GM21526 (cell line): ENCODE measurements at regions not wholly inside any gene's neighbourhood (a gene's known extent, or its start where the extent isn't known, plus 50 kb on each side); places are given as distances from the start of the nearest gene placed in this dataset.
"Not testable (repeated sequence)": the region's sequence is repeated elsewhere in the genome, so short reads cannot be mapped to it uniquely, and the experiment has no call there.

Experiments
- ATAC-seq: cut with Tn5 transposase; IDR thresholded peaks from one replicate; pipeline ENCODE4 v1.9.1; 2021; ENCODE audit warnings: moderate library complexity; ENCODE audit not compliant: unreplicated experiment, low FRiP score

- ATAC-seq, result no peak
Observed at GRCh38 chr2:156017341-156017885, 315.1 kb downstream of the NR4A2 start.

GRCh38 chr2:156009293-156009692 lies 323.2 kb downstream of the NR4A2 start:
- no peak for ATAC-seq

GRCh38 chr2:156006721-156007618 lies 325.6 kb downstream of the NR4A2 start:
- ATAC-seq, result no peak

GRCh38 chr2:156005999-156006712 lies 326.4 kb downstream of the NR4A2 start:
- no peak for ATAC-seq

GRCh38 chr2:156005531-156005930 lies 327.0 kb downstream of the NR4A2 start:
- ATAC-seq, result no peak

DNA sequence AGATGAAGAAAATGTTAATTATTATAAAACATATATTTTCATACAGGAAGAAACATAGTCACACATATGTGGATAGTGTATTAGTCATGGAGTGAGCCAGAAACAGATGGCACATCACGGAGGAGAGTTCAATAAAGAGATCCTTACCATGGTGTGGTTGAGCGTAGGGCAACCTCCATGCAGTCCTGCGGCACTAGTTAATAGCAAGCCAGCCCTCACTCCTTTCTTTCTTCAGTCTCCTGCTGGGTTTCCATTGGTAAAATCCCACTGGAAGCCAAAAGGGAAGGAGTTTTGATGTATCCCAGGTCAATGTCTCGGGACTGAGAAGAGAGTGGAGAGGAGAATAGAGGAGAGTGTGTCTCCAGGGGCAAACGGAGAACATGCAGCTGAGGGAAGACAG lies 328.1 kb downstream of the NR4A2 start:
- ATAC-seq, result no peak

DNA sequence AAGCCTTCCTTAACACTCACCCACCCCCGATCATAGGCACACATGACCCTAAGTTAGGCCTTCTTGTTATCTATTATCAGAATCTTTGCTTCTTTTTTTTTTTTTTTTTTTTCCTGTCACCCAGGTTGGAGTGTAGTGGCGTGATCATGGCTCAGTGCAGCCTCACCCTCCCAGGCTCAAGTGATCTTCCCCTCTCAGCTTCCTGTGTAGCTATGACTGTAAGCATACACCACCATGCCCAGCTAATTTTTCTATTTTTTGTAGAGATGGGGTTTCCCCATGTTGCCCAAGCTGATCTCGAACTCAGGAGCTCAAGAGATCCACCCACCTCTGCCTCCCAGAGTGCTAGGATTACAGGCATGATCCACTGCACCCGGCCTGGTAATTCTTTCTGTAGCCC lies 328.7 kb downstream of the NR4A2 start:
- ATAC-seq, result no peak

- ATAC-seq, result no peak
Observed at GRCh38 chr2:156001851-156002250, 330.7 kb downstream of the NR4A2 start.

DNA sequence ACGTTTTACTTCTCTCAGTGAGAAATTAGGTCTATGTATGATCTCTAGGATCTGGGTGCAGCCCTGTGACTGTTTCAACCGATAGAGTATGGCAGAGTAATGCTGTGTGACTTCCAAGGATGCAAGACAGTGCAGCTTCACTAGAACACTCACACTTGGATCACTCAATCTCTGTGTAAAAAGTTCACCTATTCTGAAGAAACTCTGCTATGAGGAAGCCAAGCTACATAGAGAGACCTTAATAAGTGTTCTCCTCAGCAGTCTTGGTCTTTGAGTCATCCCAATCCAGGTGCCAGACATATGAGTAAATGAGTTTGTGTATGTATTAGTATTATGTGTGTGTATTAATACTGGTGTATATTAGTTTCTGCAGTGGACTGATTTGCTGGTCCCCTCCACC lies 335.0 kb downstream of the NR4A2 start:
- ATAC-seq, result no peak

DNA sequence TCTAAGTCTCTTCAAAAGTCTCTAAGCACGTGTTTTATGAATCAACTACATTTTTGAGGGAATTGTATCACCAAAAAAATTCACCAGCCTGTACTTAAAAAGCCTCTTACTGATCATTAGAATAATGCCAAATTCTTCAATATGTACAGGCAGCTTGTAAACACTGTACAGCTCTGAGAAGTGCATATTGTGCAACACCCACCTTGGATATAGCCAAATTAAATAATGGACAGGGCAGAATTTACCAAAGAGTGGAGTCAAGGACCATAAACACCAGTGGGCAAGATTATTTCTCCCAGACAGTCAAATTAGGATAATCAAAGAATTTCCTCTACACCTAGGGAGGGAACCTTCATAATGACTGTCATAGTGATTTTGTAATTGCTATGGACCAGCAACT lies 338.2 kb downstream of the NR4A2 start:
- no peak for ATAC-seq

GRCh38 chr2:155983845-155984244 lies 348.7 kb downstream of the NR4A2 start:
- ATAC-seq, result no peak

- ATAC-seq, result no peak
Observed at GRCh38 chr2:155982135-155982534, 350.4 kb downstream of the NR4A2 start.

DNA sequence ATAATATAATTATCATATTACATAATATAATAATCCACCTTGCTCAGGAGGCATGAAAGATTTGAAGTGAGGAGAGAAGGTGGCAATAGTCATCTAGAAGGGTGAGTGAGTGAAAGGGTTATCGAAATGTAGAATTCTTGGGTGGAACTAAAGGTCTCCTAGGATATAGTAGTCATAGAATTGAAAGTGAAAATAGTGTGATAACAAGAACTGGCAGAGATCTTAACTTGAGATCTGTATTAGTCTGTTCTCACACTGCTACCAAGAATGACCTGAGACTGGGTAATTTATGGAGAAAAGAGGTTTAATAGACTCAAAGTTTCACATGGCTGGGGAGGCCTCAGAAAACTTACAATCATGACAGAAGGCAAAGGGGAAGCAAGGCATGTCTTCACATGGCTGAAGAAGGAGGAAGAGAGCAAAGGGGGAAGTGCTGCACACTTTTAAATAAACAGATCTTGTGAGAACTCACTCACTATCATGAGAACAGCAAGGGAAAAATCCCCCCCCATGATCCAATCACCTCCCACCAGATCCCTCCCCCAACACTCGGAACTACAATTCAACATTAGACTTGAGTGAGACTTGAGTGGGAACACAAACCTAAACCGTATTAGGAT lies 351.5 kb downstream of the NR4A2 start:
- ATAC-seq, result peak; percentile 58

DNA sequence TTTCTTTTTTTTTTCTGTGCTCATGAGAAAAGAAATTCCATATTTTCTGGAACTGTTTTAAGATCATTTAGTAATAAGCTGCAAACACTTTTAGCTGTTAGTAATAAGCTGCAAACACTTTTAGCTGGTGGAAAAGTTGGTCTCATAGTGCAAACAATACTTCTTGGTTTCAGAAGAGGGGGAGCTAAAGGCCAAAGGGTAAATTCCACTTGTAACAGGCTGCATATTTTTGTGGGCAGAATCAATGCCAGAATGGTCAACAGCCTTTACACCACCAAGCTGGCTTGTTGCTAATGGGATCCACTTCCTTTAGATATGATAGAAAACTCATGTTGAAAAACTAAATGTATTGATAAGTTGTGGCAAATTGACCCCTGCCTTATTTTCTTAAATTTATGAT lies 356.8 kb downstream of the NR4A2 start:
- no peak for ATAC-seq

- no peak for ATAC-seq
Observed at GRCh38 chr2:155972916-155973315, 359.6 kb downstream of the NR4A2 start.

- not testable (repeated sequence) for ATAC-seq
Observed at GRCh38 chr2:155966064-155966471, 366.5 kb downstream of the NR4A2 start.

GRCh38 chr2:155965415-155966063 lies 367.0 kb downstream of the NR4A2 start:
- ATAC-seq, result no peak

GRCh38 chr2:155961641-155962040 lies 370.9 kb downstream of the NR4A2 start:
- ATAC-seq, result no peak

- no peak for ATAC-seq
Observed at GRCh38 chr2:155958834-155959233, 373.7 kb downstream of the NR4A2 start.

DNA sequence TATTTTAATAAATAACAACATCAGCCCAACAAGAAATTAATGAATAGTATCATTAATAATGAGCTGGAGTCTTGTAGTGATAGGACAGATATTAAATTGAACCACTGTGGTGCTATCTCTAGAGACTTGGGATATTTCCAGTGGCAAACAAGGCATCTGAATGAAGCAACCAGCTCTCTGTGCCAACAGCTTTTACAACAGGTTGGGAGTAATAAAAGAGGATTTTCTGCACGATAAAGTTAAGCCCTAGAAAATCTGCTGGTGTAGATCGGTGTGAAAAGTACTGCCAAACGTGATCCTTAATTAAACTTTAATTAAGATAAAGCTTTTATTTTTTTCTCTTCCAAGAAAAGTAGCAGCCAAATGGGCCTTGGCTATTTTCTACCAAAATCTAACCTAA lies 385.5 kb downstream of the NR4A2 start:
- ATAC-seq, result no peak

DNA sequence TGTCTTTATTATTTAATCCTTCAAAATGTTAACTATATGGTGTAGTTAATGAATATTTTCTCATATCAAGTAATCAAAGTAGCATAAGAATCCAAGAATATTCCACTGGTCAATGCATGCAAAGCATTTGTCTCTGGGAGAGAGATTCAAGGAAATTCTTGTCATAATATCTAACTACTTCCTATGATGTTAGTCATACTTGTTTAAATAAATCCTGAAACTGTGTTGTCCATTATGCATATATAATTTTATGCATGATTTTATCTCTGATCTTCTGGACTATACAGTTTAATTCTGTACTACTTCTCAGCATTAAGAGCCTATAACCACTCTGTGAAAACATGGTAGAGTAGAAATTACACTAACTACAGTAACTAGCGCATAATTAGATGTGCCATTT lies 388.3 kb downstream of the NR4A2 start:
- ATAC-seq, result no peak
